ENCODE measurements at regions not wholly inside any gene's neighbourhood (a gene's known extent, or its start where the extent isn't known, plus 50 kb on each side); places are given as distances from the start of the nearest gene placed in this dataset.
A peak's percentile ranks its signal among the peaks of the same experiment; 100 is the strongest.

- ChIA-PET CTCF (no interaction called here), POLR2A (ENCODE audit: unreplicated experiment) (no interaction called here)
- H3K4me3 ChIP-seq (ENCODE audit: low read length), result no peak overlapping the region
- intact Hi-C loops (cut with micrococcal nuclease), result no loop called here
- BruUV-seq (replicated peaks), result no TSS peak
- H3K9ac ChIP-seq (ENCODE audit: low read length), result no peak overlapping the region
- no peak overlapping the region for H3K27ac ChIP-seq (ENCODE audit: low read length)
- peaks cover 9% of the 10 kb centered on the region; the same call in 1 of the 2 replicates for H3K27me3 ChIP-seq (ENCODE audit: low read length)
- no peaks in the 10 kb centered on the region for H3K36me3 ChIP-seq (ENCODE audit: low read depth, low read length)
- no peaks in the 10 kb centered on the region for H3F3A ChIP-seq (ENCODE audit: low read length, unreplicated experiment)
- no peaks in the 10 kb centered on the region for H4K20me1 ChIP-seq (ENCODE audit: low read length)
- no peak overlapping the region for H2AFZ ChIP-seq (ENCODE audit: low read length)
- ATAC-seq (no peak), DNase-seq (no peak)
- no peak overlapping the region for H3K4me2 ChIP-seq (ENCODE audit: low read length)
- no peaks in the 10 kb centered on the region for H3K9me3 ChIP-seq (ENCODE audit: low read length)
- no peaks in the 10 kb centered on the region for H3K9me2 ChIP-seq (replicated peaks; ENCODE audit: low read length)
- no peaks in the 10 kb centered on the region for H3K79me2 ChIP-seq (ENCODE audit: low read length)
- TF ChIP-seq CTCF (conservative IDR thresholded peaks at IDR 0.05; ENCODE audit: low read depth, low read length) (no peak), EZH2phosphoT487 (IDR thresholded peaks at IDR 0.05; ENCODE audit: borderline replicate concordance, low read length) (no peak), EZH2 (IDR thresholded peaks at IDR 0.05; ENCODE audit: low read length, unreplicated experiment) (no peak)
- H3K4me1 ChIP-seq (ENCODE audit: insufficient read depth, low read length), result no peaks in the 10 kb centered on the region
Measured at GRCh38 chr16:86013867-86014266, 114.9 kb downstream of the IRF8 start.

DNA sequence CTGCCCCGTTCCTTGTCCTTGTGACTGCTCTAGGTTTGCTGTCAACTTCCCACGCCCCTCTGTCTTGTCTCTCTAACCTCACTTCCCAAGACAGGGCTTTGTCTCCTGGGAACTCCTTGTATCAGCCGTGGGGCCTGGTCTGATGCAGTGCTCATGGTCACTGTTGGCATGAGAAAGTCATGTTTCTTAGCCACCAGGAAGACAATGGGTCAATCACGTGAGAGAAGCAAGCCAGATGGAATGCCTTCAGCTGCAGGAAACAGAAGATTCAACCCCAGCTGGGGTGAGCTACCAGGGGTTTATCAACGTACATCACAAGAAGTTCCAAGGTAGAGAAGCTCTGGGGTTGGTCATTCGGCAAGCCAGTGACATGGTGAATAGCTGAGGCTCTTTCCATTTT, 116.6 kb downstream of the IRF8 start:
- no peaks in the 10 kb centered on the region for H3K9me3 ChIP-seq (ENCODE audit: low read length)
- DNase-seq (no peak), ATAC-seq (no peak)
- no peak overlapping the region for H3K4me3 ChIP-seq (ENCODE audit: low read length)
- H3K4me2 ChIP-seq (ENCODE audit: low read length), result no peak overlapping the region
- no peaks in the 10 kb centered on the region for H3K79me2 ChIP-seq (ENCODE audit: low read length)
- no peak for TF ChIP-seq CTCF (conservative IDR thresholded peaks at IDR 0.05; ENCODE audit: low read depth, low read length)
- TF ChIP-seq EZH2 (IDR thresholded peaks at IDR 0.05; ENCODE audit: low read length, unreplicated experiment), result no peak
- TF ChIP-seq EZH2phosphoT487 (IDR thresholded peaks at IDR 0.05; ENCODE audit: borderline replicate concordance, low read length), result no peak
- H3F3A ChIP-seq (ENCODE audit: low read length, unreplicated experiment), result no peaks in the 10 kb centered on the region
- no peaks in the 10 kb centered on the region for H3K9me2 ChIP-seq (replicated peaks; ENCODE audit: low read length)
- H3K36me3 ChIP-seq (ENCODE audit: low read depth, low read length), result no peaks in the 10 kb centered on the region
- ChIA-PET CTCF (interaction anchor here (1.3 kb wide), 1 partner anchor 196 kb away, joined by 12 read pairs; no protein-coding TSS in a partner anchor), POLR2A (ENCODE audit: unreplicated experiment) (no interaction called here)
- H3K27me3 ChIP-seq (ENCODE audit: low read length), result peaks cover 26% of the 10 kb centered on the region
- H3K9ac ChIP-seq (ENCODE audit: low read length), result no peak overlapping the region
- intact Hi-C loops (cut with micrococcal nuclease), result loop anchor here (1.0 kb wide), 1 partner anchor 194 kb away; no protein-coding TSS in a partner anchor
- BruUV-seq (replicated peaks), result no TSS peak
- H2AFZ ChIP-seq (ENCODE audit: low read length), result no peak overlapping the region
- no peaks in the 10 kb centered on the region for H4K20me1 ChIP-seq (ENCODE audit: low read length)
- no peak overlapping the region for H3K27ac ChIP-seq (ENCODE audit: low read length)
- H3K4me1 ChIP-seq (ENCODE audit: insufficient read depth, low read length), result no peaks in the 10 kb centered on the region

DNA sequence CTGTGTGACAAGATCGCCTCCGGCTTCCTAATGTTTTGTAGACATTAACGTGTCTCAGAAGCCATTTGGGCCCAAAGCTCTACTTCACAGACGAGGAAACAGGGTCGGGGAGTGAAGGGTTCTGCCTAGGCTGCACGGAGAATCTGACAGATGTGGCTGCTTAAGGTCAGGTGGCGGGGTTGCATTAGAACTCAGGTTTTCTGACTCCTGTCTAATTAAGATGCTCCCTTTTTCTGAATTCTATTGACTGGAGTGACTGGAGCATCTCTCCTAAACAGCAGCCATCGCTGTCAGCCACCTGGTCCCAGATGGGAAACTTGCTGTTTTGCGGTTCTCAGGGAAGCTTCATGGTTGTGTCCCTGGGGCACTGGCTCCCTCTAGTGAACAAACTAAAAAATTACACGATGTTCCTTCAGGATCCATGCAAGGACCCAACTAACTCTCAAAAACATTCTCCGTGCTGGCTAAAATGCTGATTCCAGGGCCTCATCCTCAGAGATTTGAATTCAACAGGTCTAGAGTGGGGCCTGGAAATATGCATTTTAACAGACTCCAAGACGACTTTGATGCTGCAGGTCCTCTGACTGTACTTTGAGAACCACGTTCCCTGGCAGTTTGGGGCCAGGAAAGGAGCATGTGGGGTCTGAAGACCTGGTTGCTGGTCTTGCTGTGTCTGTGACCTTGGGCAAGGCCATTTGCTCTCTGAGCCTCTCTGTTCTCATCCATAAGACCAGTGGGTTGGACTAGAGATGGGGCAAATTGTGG, 117.4 kb downstream of the IRF8 start:
- Histone ChIP-seq H3K9me2 (replicated peaks; ENCODE audit: low read length) (no peaks in the 10 kb centered on the region), H3K4me3 (ENCODE audit: low read length) (no peak overlapping the region), H3K79me2 (ENCODE audit: low read length) (no peaks in the 10 kb centered on the region), H2AFZ (ENCODE audit: low read length) (no peak overlapping the region), H3K36me3 (ENCODE audit: low read depth, low read length) (no peaks in the 10 kb centered on the region), H3K27ac (ENCODE audit: low read length) (no peak overlapping the region), H3K27me3 (ENCODE audit: low read length) (peaks cover 32% of the 10 kb centered on the region), H3K4me1 (ENCODE audit: insufficient read depth, low read length) (no peaks in the 10 kb centered on the region), H3F3A (ENCODE audit: low read length, unreplicated experiment) (no peaks in the 10 kb centered on the region), H3K4me2 (ENCODE audit: low read length) (no peak overlapping the region), H3K9me3 (ENCODE audit: low read length) (no peaks in the 10 kb centered on the region), H4K20me1 (ENCODE audit: low read length) (no peaks in the 10 kb centered on the region), H3K9ac (ENCODE audit: low read length) (no peak overlapping the region)
- ChIA-PET CTCF (interaction anchor here (1.0 to 1.3 kb wide), 2 partner anchors 195 to 197 kb away, joined by 8 to 12 read pairs; no protein-coding TSS in a partner anchor), POLR2A (ENCODE audit: unreplicated experiment) (interaction anchor here (0.7 kb wide), 1 partner anchor 195 kb away, joined by 3 read pairs; no protein-coding TSS in a partner anchor)
- TF ChIP-seq CTCF (conservative IDR thresholded peaks at IDR 0.05; ENCODE audit: low read depth, low read length) (peak; percentile 67), EZH2 (IDR thresholded peaks at IDR 0.05; ENCODE audit: low read length, unreplicated experiment) (no peak), EZH2phosphoT487 (IDR thresholded peaks at IDR 0.05; ENCODE audit: borderline replicate concordance, low read length) (no peak)
- BruUV-seq (replicated peaks), result no TSS peak
- peak; percentile 29; the same call in 1 of the 2 replicates for ATAC-seq
- intact Hi-C loops (cut with micrococcal nuclease), result loop anchor here (1.0 kb wide), 1 partner anchor 195 kb away; no protein-coding TSS in a partner anchor
- DNase-seq, result peak; percentile 53

All from PC-3 (cell line).